SK-N-MC (cell line): ENCODE measurements at regions not wholly inside any gene's neighbourhood (a gene's known extent, or its start where the extent isn't known, plus 50 kb on each side); places are given as distances from the start of the nearest gene placed in this dataset.
"Not testable (repeated sequence)": the region's sequence is repeated elsewhere in the genome, so short reads cannot be mapped to it uniquely, and the experiment has no call there.

ENCODE experiments used
- DNase-seq: peaks from one replicate; pipeline ENCODE4 v3.0.0-alpha.2; 2011; ENCODE audit warnings: low read depth, low spot score
- H3K27ac ChIP-seq: fragments of 200-600 bp; sonication (generic); 2 replicates; pipeline ENCODE4 v1.5.1; 2016; ENCODE audit warnings: mixed run types
- H3K36me3 ChIP-seq: fragments of 200-600 bp; sonication (generic); 2 replicates; pipeline ENCODE4 v1.6.1; 2017; ENCODE audit warnings: antibody characterized with exemption, low read length, mixed read lengths; ENCODE audit not compliant: insufficient read depth
- H3K4me3 ChIP-seq: fragments of 200-600 bp; sonication (generic); 2 replicates; pipeline ENCODE4 v1.5.1; 2016
- H3K9ac ChIP-seq: fragments of 200-600 bp; sonication (generic); 2 replicates; pipeline ENCODE4 v1.8.0; 2017; ENCODE audit warnings: mixed run types, mixed read lengths; ENCODE audit not compliant: insufficient read length
- H3K9me3 ChIP-seq: fragments of 200-600 bp; sonication (generic); 2 replicates; pipeline ENCODE4 v1.6.1; 2017; ENCODE audit warnings: low read depth, mild to moderate bottlenecking, antibody characterized with exemption, low read length, moderate library complexity, mixed read lengths
- EZH2 ChIP-seq: fragments of 200-600 bp; sonication (generic); IDR thresholded peaks from one replicate; pipeline ENCODE4 v1.6.1; 2017; ENCODE audit warnings: antibody characterized with exemption
- FOXP2 ChIP-seq: optimal IDR thresholded peaks from 2 replicates; pipeline ENCODE3; 2011; ENCODE audit warnings: mild to moderate bottlenecking, moderate library complexity; ENCODE audit not compliant: insufficient read depth; ENCODE audit errors: extremely low read length, control extremely low read depth
- POLR2AphosphoS5 ChIP-seq: IDR thresholded peaks from 2 replicates; pipeline ENCODE4 v1.6.1; 2012; ENCODE audit warnings: mild to moderate bottlenecking, low read depth, low read length, borderline replicate concordance

DNA sequence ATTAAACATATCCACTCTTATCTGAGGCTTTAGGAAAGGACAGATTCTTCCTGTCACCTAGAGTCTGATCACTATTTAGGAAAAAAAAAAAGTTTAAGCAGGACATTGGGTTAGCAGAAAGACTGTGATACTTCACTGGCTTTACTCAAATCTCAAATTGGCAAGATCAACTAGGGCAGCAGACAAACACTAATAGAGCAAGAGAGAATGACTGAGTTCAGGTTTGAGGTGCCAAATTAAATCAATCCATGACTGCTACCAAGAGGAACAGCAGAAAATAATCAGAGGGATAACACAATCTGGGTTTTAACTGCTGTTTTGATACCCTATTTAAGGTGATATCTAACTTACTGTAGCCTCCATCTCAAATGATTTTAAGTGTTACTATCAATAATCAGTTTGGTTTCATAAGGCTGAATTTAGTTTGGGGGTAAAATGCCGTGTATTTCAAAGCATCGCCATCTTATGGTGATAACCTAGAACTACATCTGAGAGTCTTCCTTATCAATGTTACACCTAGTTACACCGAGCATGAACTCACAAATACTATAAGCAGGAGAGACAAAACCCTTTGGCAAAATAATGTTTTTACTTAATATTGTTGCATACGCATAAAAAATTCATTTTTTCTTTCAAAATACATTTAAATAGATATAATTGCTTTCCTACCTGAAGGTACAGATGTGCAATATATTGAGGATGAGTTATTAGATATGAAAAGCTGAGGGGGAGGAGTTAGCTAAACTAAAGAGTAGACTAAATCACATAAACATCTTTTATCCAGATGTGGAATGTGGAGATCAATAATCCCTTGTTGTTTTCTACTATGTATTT lies 286.4 kb upstream of the CDH12 start:
- DNase-seq: peak; percentile 28

DNA sequence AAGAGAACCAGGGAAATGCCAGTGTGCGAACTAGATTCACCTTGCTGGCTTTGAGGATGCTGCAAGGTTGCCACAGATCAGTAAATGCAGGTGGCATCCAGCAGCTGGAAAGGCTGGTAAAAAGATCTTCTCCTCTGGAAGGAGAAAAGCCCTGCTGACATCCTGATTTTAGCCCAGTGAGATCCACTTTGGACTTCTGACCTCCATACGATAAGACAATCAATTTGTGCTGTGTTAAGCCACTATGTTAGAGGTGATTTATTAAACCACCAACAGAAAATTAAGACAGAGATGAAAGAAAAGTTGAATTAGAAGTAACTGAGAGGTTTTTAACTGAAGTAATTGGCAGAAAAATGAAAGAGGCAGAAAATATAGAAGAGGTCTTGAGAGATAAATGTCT lies 283.8 kb upstream of the CDH12 start:
- Histone ChIP-seq H3K9me3 (no peaks in the 10 kb centered on the region), H3K9ac (no peak overlapping the region), H3K27ac (no peak overlapping the region), H3K4me3 (no peak overlapping the region), H3K36me3 (no peaks in the 10 kb centered on the region)
- no peak for TF ChIP-seq FOXP2
- TF ChIP-seq EZH2: no peak
- TF ChIP-seq POLR2AphosphoS5: no peak
- no peak for DNase-seq

More for the DNA sequence above, 286.4 kb upstream of the CDH12 start:
- H3K36me3 ChIP-seq: no peaks in the 10 kb centered on the region
- H3K4me3 ChIP-seq: no peak overlapping the region
- no peak overlapping the region for H3K27ac ChIP-seq
- H3K9me3 ChIP-seq: no peaks in the 10 kb centered on the region
- no peak for TF ChIP-seq POLR2AphosphoS5
- no peak for TF ChIP-seq FOXP2
- H3K9ac ChIP-seq: no peak overlapping the region

DNA sequence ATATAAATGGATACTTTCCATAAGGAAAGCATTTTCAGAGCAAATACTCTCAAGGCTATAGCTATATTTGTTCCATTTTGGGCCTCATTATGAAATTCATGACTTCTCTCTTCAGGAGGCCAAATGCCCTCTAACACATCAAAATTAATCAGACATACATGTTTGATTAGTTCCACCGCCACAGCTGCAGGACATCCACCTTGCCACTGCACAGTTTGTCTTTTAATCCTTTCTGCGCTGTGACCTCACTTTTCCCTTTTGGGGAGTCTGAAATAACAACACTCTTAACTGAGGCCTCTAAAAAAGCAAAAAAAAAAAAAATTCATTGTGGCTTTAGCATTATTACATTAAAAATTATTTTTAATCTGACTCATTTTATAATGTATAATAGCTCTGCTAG lies 279.1 kb upstream of the CDH12 start:
- H3K4me3 ChIP-seq: no peak overlapping the region
- no peak overlapping the region for H3K9ac ChIP-seq
- no peaks in the 10 kb centered on the region for H3K36me3 ChIP-seq
- DNase-seq: no peak
- no peak overlapping the region for H3K27ac ChIP-seq
- TF ChIP-seq POLR2AphosphoS5: no peak
- no peak for TF ChIP-seq EZH2
- no peak for TF ChIP-seq FOXP2
- H3K9me3 ChIP-seq: no peaks in the 10 kb centered on the region; the same call in 1 of the 2 replicates

DNA sequence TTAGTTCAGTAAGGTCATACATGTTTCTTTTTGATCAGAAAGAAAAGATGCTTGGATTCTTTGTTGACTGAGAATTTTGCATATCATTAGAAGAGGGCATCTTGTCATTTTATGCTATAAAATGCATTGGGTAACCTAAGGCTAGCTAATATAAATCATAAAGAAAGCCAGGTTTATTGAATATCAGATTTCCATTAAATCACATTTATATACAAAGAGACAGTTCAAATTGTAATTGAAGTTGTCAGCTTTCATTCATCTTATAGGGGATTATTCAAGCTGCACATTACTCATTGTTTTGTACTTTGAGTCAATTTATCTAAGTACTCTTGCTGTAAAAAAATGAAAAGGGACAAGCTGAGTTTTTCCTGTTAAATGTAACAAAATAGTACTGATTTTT lies 259.1 kb upstream of the CDH12 start:
- H3K9ac ChIP-seq: no peak overlapping the region
- H3K27ac ChIP-seq: no peak overlapping the region
- no peaks in the 10 kb centered on the region for H3K9me3 ChIP-seq
- no peak overlapping the region for H3K4me3 ChIP-seq
- TF ChIP-seq EZH2 (no peak), POLR2AphosphoS5 (no peak), FOXP2 (no peak)
- no peak for DNase-seq
- no peaks in the 10 kb centered on the region for H3K36me3 ChIP-seq

DNA sequence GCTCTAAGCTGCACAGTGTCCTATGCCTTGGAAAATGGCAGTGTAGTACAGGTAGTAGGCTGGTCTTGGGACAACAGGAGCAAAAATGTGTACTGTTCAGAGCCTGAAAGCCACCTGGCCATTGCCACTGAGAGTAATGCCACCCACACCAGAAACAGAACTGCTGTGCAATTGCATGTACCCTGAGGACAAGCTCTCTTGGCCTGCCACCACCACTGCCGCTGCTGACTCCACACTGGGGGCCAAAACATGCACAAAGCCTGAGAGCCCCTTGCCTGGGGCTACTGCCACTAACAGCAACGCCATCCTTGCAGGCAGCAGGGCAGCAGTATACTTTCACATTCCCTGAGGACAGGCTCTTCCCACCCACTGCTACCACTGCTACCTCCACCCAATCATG lies 251.9 kb upstream of the CDH12 start:
- Histone ChIP-seq H3K9me3 (no peaks in the 10 kb centered on the region), H3K4me3 (no peak overlapping the region), H3K27ac (no peak overlapping the region), H3K9ac (no peak overlapping the region), H3K36me3 (no peaks in the 10 kb centered on the region)
- no peak for TF ChIP-seq EZH2
- TF ChIP-seq FOXP2: no peak
- no peak for TF ChIP-seq POLR2AphosphoS5
- no peak for DNase-seq

DNA sequence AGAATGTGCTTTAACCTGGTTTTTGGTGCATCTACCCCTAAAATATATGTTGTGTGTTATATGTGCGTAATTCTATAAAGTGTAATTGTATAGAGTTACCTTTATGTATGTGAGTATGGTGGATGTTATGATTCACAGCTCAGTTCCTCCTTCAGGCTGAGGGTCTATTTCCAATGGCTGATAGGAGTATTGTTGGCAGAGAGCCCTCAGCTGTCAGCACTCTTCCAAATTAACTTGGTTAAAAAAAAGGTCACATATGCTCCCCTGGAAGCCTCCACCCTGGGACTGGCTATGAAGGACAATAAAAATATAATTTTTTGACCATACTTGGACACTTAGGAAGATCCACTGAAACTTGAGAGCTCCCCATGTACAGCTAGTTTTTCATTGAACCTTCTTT lies 250.4 kb upstream of the CDH12 start:
- Histone ChIP-seq H3K27ac (no peak overlapping the region), H3K36me3 (no peaks in the 10 kb centered on the region), H3K4me3 (no peak overlapping the region), H3K9me3 (no peaks in the 10 kb centered on the region), H3K9ac (no peak overlapping the region)
- TF ChIP-seq FOXP2 (no peak), POLR2AphosphoS5 (no peak), EZH2 (no peak)
- DNase-seq: no peak

DNA sequence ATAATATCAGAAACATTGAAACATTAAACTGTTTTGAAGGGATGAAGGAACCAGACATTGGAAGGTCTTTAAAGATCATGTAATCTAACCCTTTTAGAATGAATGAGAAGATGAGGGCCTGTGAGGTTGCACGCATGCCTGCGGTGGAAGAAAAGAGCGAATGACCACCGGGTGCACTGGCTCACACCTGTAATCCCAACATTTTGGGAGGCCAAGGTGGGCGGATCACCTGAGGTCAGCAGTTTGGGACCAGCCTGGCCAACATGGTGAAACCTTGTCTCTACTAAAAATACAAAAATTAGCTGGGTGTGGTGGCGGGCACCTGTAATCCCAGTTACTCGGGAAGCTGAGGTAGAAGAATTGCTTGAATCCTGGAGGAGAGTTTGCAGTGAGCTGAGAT lies 242.3 kb upstream of the CDH12 start:
- not testable (repeated sequence) for H3K27ac ChIP-seq, H3K9ac ChIP-seq, H3K4me3 ChIP-seq, H3K36me3 ChIP-seq, DNase-seq, H3K9me3 ChIP-seq

DNA sequence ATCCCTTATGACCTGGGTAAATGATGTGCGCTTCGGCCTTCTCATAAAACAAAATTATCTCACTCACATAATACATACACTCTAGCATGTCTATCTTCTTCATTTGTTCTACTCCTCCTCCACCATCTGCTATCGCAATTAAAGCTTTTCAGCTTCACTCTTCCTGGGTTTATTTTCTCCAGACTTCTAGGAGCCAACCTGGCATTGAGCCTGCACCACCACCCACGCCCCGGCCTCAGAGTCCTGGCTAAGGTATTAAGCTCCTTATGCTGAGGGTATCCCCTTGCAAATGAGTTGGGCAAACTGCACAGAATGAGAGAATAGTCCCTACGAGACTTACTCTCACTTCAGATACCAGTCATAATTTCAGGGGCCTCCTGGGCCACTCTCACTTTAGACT lies 236.1 kb upstream of the CDH12 start:
- H3K9me3 ChIP-seq: no peaks in the 10 kb centered on the region
- no peak overlapping the region for H3K9ac ChIP-seq
- no peak overlapping the region for H3K27ac ChIP-seq
- H3K36me3 ChIP-seq: no peaks in the 10 kb centered on the region
- no peak for DNase-seq
- no peak for TF ChIP-seq EZH2
- no peak for TF ChIP-seq FOXP2
- TF ChIP-seq POLR2AphosphoS5: no peak
- H3K4me3 ChIP-seq: no peak overlapping the region

DNA sequence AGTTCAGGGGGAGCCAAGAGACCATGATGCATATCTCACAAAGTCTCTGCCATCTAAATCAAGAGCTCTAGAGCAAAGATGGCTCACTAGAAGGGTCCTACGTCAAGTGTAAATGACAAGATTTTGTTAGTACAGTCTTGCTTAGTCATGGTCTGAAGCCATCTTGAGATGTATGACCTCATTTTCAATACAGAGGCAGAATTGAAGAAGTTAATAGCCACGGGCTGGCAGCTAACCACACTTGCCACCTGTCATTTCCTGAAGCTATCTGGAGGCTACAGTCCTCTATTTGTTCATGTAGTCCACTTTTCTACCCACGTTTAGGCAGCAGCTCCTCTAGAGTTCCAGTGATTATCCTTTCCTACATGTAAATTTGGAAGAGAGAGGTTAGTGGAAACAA lies 231.7 kb upstream of the CDH12 start:
- H3K27ac ChIP-seq: no peak overlapping the region
- no peak overlapping the region for H3K4me3 ChIP-seq
- no peaks in the 10 kb centered on the region for H3K36me3 ChIP-seq
- no peaks in the 10 kb centered on the region for H3K9me3 ChIP-seq
- no peak overlapping the region for H3K9ac ChIP-seq
- no peak for DNase-seq
- no peak for TF ChIP-seq EZH2
- TF ChIP-seq FOXP2: no peak
- no peak for TF ChIP-seq POLR2AphosphoS5
